GM12891 (cell line): ENCODE measurements at regions not wholly inside any gene's neighbourhood (a gene's known extent, or its start where the extent isn't known, plus 50 kb on each side); places are given as distances from the start of the nearest gene placed in this dataset.

Experiments
- DNase-seq: peaks from one replicate; pipeline ENCODE4 v3.0.0; 2011; ENCODE audit warnings: low spot score; ENCODE audit not compliant: insufficient read length
- FAIRE-seq: peaks from 2 replicates; lab custom pipeline; 2011; peaks lifted over from hg19 to GRCh38; lab: Jason Lieb, UNC
- PAX5 ChIP-seq: IDR thresholded peaks from 2 replicates; pipeline ENCODE4 v1.6.1; 2011; ENCODE audit warnings: low read length, moderate library complexity, mild to moderate bottlenecking; ENCODE audit not compliant: insufficient read depth, severe bottlenecking
- POLR2A ChIP-seq: IDR thresholded peaks from 2 replicates; pipeline ENCODE4 v1.6.1; 2011; ENCODE audit warnings: low read depth, low read length, control low read depth
- POLR2AphosphoS5 ChIP-seq: IDR thresholded peaks from 2 replicates; pipeline ENCODE4 v1.6.1; 2011; ENCODE audit warnings: low read depth, low read length, control low read depth
- POU2F2 ChIP-seq: IDR thresholded peaks from 2 replicates; pipeline ENCODE4 v1.6.1; 2011; ENCODE audit warnings: low read depth, mild to moderate bottlenecking, control low read depth, low read length, moderate library complexity
- SPI1 ChIP-seq: IDR thresholded peaks from 2 replicates; pipeline ENCODE4 v1.6.1; 2011; ENCODE audit warnings: low read depth, low read length, control low read depth
- TAF1 ChIP-seq: IDR thresholded peaks from 2 replicates; pipeline ENCODE4 v1.6.1; 2011; ENCODE audit warnings: low read depth, low read length, control low read depth

DNA sequence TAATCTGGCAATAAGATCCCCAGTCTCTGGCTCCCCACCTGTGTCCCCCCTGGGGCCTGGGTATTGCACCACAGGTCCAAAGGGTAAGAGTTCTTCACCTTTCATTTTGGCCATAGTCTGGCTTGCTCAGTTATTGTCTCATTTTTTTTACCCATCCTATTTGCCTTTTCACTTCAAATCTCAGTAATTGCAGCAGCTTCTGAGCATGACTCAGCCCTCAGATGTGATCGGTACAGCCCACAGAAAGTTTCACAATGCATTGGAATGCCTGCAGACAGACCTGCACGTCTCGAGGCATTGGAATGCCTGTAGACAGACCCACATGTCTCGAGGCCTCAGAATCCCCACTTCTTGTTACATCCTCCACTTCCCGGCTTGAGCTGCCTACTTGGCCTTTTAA lies 173.6 kb downstream of the NUFIP1 start:
- no peak for FAIRE-seq
- no peak for DNase-seq

DNA sequence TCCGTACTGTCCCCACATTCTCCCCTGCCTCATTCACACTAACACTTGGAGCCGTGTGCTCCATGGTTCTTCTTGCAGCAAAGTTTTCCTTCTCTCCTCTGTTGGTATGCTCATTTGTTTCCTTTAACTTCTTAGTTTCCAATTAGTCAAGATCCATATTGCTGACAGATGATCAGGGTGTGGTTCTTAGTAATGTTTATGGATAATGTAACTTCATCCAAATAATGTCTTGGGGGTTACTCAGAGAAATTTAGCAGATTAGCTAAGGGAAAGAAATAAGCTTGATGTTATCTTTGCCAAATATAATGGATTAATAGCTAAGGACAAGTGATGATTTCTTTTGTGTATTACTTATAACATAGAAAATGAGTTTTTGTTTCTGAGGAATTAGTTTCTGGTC lies 174.4 kb downstream of the NUFIP1 start:
- TF ChIP-seq PAX5 (no peak), SPI1 (no peak), TAF1 (no peak), POLR2AphosphoS5 (no peak), POLR2A (no peak), POU2F2 (no peak)
- FAIRE-seq (no peak), DNase-seq (no peak)

More for the DNA sequence above, 173.6 kb downstream of the NUFIP1 start:
- no peak for TF ChIP-seq POLR2AphosphoS5
- no peak for TF ChIP-seq POLR2A
- no peak for TF ChIP-seq PAX5
- TF ChIP-seq POU2F2 = no peak
- no peak for TF ChIP-seq SPI1
- TF ChIP-seq TAF1 = no peak

DNA sequence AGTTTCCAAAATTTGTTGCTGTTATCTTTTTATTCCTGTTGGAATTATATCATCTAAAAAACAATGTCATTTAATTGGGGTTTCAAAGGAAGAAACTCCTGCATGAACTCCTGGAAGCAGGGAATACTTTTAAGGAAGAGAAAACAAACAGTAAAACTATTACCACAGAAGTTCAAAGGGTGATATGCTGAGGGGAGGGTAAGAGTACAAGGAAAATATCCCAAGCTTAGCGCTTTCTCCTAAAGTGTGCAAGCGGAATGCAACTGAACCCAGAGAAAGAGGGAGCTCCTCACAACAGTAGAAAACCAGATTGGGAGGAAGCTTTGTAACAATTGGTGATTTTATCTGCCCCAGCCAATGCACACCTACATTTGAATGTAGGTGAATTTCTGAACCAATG lies 175.1 kb downstream of the NUFIP1 start:
- TF ChIP-seq POLR2A (no peak), POLR2AphosphoS5 (no peak), SPI1 (no peak), POU2F2 (no peak), PAX5 (no peak), TAF1 (no peak)
- FAIRE-seq (no peak), DNase-seq (no peak)

DNA sequence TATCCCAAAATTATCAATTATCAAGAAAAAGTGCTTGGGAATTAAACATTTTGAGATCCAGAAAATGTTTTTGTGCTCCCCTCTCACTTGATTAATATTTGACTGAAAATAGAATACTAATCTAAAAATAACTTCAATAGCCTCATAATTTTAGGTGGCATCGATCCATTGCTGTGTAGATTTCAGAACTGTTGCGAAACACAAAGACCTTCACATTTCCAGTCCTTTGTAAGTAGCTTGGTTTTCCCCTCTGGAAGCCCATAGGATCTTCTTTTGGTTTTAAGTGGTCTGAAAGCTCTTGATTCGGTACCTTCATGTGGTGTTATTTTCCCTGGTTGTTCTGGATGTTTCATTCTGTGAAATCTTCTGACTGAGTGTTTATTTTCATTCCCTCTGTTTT lies 176.5 kb downstream of the NUFIP1 start:
- FAIRE-seq (no peak), DNase-seq (no peak)
- TF ChIP-seq POLR2A (no peak), PAX5 (no peak), SPI1 (no peak), POLR2AphosphoS5 (no peak), POU2F2 (no peak), TAF1 (no peak)

DNA sequence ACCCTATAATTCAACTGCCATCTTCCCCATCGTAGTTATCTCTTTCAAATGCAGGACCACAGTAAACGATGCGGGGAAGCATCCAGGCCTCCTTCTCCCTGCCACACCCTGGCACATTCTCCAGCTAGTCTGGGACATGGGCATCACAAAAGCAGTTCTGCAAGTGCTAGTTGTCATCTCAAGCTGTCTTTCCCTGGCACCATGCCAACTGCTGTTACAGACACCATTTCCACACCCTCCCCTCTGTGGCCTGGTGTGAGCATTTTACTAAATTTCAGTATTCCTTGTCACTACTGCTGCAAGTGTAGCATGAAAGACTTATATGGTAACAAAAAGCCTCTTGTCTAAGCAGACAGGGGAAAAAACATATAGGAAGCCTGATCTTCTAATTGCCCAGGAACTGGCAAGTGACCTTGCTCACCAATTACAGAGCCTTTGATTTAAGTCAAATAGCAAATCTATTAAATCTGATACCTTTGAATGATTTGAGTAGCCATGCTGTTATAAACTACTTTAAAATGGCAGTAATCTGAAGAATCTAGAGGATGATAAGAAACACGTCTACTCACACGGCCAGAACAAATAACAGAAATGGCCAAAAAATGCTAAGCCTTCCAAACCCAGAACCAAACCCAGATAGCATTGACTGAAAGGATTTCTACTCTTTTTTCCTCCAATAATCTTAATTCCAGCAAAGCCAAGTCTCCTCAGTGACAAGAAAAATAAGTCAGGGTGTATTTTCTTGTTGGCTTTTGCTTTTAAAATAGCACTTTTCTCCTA lies 179.0 kb downstream of the NUFIP1 start:
- FAIRE-seq (no peak), DNase-seq (no peak)
- TF ChIP-seq POU2F2 = no peak
- TF ChIP-seq POLR2AphosphoS5 = no peak
- no peak for TF ChIP-seq PAX5
- no peak for TF ChIP-seq TAF1
- TF ChIP-seq POLR2A = no peak
- no peak for TF ChIP-seq SPI1

DNA sequence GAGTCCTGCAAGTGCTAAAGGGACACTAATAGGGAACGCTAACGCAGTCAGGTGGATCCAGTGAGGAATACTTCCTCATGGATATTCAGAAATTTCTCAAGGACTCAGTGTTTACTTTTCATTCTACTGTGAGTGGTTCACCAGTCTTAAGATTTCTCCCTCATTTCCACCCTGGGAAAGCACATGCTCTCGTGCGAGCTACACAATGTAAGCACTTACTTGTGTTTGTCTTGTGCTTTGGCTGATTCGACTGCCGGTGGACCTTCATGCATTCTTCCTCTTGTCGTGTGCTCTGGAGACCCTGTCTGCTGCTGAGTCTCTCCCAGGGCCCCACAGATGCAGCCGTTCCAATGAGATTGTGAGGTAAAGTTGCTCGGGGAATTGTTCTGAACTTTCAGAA lies 180.1 kb downstream of the NUFIP1 start:
- no peak for FAIRE-seq
- DNase-seq = no peak
- TF ChIP-seq SPI1 (no peak), POLR2A (no peak), TAF1 (no peak), PAX5 (no peak), POLR2AphosphoS5 (no peak), POU2F2 (no peak)

DNA sequence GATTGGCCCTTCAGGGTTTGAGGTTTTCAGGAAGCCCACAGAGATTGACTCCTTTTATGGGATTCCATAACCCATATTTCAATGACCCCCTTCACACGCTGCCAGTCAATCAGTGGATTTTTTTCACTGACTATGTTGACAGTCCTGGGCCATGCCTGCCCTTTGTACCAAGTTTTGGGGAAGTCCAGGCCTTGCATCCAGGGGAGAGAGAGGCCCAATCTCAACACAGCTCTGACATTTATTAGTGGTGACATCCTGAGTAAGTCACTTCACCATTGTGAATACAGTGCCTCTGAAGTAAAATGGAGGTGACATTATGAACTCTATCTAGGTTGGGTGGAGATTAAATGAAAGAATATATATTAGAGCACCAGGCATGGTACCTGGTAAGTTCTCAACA lies 181.1 kb downstream of the NUFIP1 start:
- no peak for DNase-seq
- no peak for TF ChIP-seq POLR2AphosphoS5
- no peak for TF ChIP-seq SPI1
- no peak for TF ChIP-seq POLR2A
- no peak for TF ChIP-seq PAX5
- TF ChIP-seq POU2F2 = no peak
- no peak for TF ChIP-seq TAF1
- FAIRE-seq = no peak

DNA sequence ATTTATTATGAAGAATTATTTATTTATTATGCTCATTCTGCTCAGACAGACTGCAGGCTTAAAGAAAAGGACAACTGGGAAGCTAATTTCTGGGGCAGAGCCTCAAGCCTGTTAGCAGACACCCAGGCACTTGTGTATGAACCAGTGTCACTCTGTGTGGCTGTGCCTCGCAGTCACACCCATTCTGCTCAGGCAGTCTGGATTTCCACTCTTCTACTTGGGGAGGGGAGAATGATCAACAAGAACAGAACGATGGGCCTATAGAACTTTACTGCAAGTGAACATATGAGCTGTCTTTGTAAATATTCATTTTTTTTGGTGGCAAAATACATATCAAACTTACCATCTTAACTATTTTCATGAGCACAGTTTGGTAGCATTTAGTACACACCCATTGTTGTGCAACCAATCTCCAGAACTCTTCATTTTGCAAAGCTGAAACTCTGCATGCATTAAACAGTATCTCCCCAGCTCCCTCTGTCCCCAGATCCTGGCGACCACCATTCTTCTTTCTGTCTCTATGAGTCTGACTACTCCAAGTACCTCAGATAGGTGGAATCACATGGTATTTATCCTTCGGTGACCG lies 181.7 kb downstream of the NUFIP1 start:
- TF ChIP-seq PAX5 (no peak), TAF1 (no peak), POU2F2 (no peak), SPI1 (no peak), POLR2AphosphoS5 (no peak), POLR2A (no peak)
- DNase-seq = no peak
- FAIRE-seq = no peak

DNA sequence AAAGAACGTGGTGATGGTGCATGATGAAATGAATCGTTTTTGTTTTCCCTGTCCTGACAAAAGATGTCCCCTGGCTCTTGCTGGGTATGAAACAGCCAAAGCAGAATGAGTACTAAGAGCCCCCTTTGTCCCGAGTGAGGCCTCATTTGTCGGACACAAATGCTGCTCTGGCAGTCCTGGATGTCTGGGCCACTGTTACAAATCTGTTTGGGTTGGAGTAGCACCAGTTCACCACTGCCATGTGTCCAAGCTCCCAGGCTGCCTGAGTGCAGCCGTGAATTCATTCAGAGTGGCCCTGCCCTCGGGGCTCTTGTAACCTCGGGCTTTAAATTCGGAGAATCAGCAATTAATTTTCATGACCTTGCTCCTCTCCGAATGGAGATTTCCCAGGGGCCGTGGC lies 182.4 kb downstream of the NUFIP1 start:
- FAIRE-seq (no peak), DNase-seq (no peak)
- TF ChIP-seq TAF1 (no peak), POU2F2 (no peak), POLR2A (no peak), SPI1 (no peak), PAX5 (no peak), POLR2AphosphoS5 (no peak)

DNA sequence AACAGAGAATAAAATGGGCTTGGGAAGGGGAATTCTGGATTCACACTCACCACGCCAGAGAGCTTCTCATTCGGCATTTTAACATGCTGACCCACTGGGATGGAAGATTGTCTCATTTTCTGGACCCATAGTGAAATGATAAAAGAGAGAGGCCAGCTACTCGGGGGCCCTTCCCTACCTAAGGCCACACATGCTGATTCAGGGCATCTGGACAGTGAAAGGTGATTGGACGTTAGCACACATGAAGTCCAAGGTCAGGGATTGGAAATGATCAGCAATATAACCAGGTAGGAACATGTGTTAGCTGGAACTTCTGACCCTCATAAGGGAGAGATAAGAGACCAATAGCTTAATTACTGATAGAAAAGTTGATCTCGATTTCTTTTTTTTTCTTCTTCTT lies 183.7 kb downstream of the NUFIP1 start:
- no peak for DNase-seq
- TF ChIP-seq POU2F2 = no peak
- TF ChIP-seq TAF1 = no peak
- no peak for TF ChIP-seq PAX5
- TF ChIP-seq POLR2A = no peak
- TF ChIP-seq SPI1 = no peak
- no peak for TF ChIP-seq POLR2AphosphoS5
- no peak for FAIRE-seq
